Effector memory CD4-positive, alpha-beta T cell (primary cell): ENCODE measurements at regions not wholly inside any gene's neighbourhood (a gene's known extent, or its start where the extent isn't known, plus 50 kb on each side); places are given as distances from the start of the nearest gene placed in this dataset.

Experiments used
- DNase-seq, 3 donors: peaks; one replicate each; pipeline ENCODE4 v3.0.0-alpha.2; 2020
- H3K27ac ChIP-seq: 2 replicates; pipeline ENCODE4 v1.7.0; 2013; ENCODE audit warnings: mild to moderate bottlenecking, low read length, moderate library complexity; ENCODE audit not compliant: insufficient read depth, poor library complexity, severe bottlenecking
- H3K27me3 ChIP-seq: replicated peaks from 2 replicates; pipeline ENCODE4 v1.7.0; 2013; ENCODE audit warnings: mild to moderate bottlenecking, low read length; ENCODE audit not compliant: insufficient read depth, control insufficient read depth, poor library complexity, severe bottlenecking
- H3K36me3 ChIP-seq: 2 replicates; pipeline ENCODE4 v1.7.0; 2013; ENCODE audit warnings: mild to moderate bottlenecking, low read length, moderate library complexity; ENCODE audit not compliant: control insufficient read depth, insufficient read depth
- H3K4me1 ChIP-seq: 2 replicates; pipeline ENCODE4 v1.7.0; 2013; ENCODE audit warnings: low read length, mild to moderate bottlenecking; ENCODE audit not compliant: control insufficient read depth, insufficient read depth, poor library complexity, severe bottlenecking
- H3K4me3 ChIP-seq: 2 replicates; pipeline ENCODE4 v1.7.0; 2013; ENCODE audit warnings: low read length, low read depth, mild to moderate bottlenecking; ENCODE audit not compliant: insufficient read depth, poor library complexity, severe bottlenecking
- H3K9me3 ChIP-seq: 2 replicates; pipeline ENCODE4 v1.7.0; 2013; ENCODE audit warnings: mild to moderate bottlenecking, low read length, moderate library complexity; ENCODE audit not compliant: control insufficient read depth

DNA sequence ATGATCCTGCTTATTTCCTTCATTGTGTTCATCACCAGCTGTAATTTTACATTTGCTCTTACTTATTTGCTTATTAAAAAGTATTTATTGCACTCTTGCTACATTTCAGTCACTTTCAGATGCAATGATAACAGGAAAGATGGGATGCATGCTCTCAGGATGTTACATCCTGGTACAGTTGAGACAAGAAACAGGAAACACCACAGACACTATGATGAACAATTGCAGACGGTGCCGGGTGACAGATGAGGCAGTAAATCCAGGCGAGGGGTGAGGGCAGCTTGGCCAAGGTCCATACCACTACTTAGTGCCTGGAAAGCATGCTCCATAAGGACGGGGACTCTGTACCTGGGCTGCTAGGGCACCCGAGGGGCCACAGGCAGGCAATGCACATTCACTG, 156.6 kb upstream of the RAB4A start:
- H3K9me3 ChIP-seq: no peaks in the 10 kb centered on the region
- H3K36me3 ChIP-seq: no peaks in the 10 kb centered on the region
- H3K4me1 ChIP-seq: peaks cover 2% of the 10 kb centered on the region
- no peak overlapping the region for H3K4me3 ChIP-seq
- H3K27me3 ChIP-seq: no peaks in the 10 kb centered on the region
- H3K27ac ChIP-seq: no peak overlapping the region
- DNase-seq: no peak

DNA sequence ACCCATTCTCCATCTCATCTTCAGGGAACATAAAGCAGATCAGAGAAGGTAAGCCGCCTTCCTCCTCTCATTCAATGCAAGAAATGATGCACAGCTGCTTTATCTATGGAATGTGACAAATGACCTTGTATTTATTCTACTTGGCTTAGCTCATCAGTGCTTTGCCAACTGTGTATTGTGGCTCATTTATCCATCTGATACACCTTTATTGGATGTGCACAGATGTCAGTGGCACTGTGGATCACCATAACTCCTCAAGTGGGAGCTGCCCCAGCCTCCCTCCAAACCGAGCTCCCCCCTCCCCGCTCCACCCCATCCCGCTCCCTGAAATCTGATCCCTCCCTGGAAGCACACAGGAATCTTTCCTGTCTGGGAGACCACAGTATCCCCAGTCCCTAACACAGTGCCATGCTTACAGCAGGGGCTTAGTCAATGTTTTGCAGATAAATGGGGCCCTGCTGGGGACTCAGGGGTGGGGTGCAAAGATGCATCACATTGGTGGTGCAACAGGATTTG, 156.0 kb upstream of the RAB4A start:
- Histone ChIP-seq H3K4me1 (peaks cover 2% of the 10 kb centered on the region), H3K27ac (no peak overlapping the region), H3K4me3 (no peak overlapping the region), H3K27me3 (no peaks in the 10 kb centered on the region), H3K36me3 (no peaks in the 10 kb centered on the region), H3K9me3 (no peaks in the 10 kb centered on the region)
- DNase-seq: no peak

DNA sequence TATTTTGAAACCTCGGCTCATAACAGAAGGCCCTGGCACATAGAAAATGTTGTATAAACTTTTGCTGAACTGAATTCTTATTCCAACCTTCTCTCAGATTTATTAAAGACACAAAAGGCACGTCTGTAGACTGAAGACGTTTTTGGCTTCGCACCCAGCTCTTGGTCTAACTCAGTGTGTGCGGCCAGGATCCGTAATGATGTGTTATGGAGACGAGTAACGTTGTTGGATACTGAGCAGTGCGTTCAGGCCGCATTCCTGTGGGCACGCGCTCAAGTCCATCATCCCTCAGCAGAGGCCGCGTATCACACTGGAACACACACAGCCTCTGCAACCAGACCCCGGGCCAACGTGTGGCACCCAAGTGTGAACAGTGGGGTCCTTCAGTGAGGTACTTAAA, 154.8 kb upstream of the RAB4A start:
- H3K9me3 ChIP-seq: no peaks in the 10 kb centered on the region
- no peak overlapping the region for H3K27ac ChIP-seq
- H3K4me3 ChIP-seq: no peak overlapping the region
- DNase-seq: no peak
- H3K4me1 ChIP-seq: peaks cover 2% of the 10 kb centered on the region
- H3K27me3 ChIP-seq: no peaks in the 10 kb centered on the region
- H3K36me3 ChIP-seq: no peaks in the 10 kb centered on the region

DNA sequence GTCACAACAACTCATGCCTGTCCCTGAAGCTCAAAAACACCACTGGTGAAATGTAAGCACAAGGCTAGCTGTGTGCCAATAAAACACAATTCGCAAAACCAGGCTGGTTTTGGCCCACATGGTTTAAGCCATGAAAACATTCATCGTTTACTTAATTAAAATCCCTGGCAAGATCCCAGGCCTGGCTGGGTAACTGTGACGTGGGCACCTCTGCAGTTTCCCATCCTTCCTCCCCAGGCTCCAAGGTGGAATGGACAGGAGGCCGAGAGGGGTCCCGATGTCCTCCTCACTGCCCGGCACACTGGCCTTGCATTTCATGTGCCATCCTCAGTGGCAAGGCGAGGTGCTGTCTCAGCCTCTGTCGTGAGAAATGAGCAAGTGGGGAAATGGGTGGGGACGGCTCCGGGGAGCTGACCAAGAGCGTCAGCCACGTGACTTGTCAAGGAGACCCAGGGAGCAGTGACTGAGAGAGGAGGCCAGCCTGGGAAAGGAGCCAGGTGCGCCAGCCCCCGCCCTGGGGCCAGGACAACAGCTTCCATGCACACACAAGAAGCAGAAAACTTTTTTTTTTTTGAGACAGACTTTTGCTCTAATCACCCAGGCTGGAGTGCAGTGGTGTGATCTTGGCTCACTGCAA, 153.1 kb upstream of the RAB4A start:
- Histone ChIP-seq H3K27me3 (no peaks in the 10 kb centered on the region), H3K4me1 (peaks cover 2% of the 10 kb centered on the region), H3K27ac (no peak overlapping the region), H3K4me3 (no peak overlapping the region), H3K9me3 (no peaks in the 10 kb centered on the region), H3K36me3 (no peaks in the 10 kb centered on the region)
- no peak for DNase-seq

DNA sequence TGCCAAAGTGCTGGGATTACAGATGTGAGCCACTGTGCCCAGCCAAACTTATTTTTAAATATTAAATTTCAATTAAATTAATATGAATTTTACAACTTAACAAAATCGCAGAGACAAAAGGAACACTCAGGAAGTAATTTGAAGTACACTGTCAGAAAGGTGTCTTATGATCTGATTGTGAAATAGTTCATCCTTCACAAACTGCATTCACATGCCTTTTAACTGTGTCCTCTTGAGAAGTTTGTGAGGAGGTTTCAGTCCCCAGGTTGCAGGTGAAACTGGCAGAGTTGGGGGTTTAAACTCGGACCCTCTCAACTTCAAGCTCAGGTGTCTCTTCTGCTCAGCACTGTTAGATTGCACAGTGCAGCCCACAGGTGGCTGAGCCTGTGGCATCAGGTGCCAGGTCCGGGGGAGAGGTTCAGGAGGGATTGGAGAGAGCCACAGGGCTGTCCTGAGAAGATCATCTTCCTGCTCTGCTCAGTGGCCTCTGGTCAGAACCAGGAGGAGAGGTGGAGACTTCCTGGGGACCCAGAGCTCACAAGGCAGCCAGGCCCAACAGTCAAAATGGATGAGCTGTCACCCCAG, 152.3 kb upstream of the RAB4A start:
- H3K27me3 ChIP-seq: no peaks in the 10 kb centered on the region
- no peak overlapping the region for H3K27ac ChIP-seq
- H3K4me3 ChIP-seq: no peak overlapping the region
- H3K4me1 ChIP-seq: peaks cover 2% of the 10 kb centered on the region
- no peaks in the 10 kb centered on the region for H3K9me3 ChIP-seq
- no peak for DNase-seq
- no peaks in the 10 kb centered on the region for H3K36me3 ChIP-seq

DNA sequence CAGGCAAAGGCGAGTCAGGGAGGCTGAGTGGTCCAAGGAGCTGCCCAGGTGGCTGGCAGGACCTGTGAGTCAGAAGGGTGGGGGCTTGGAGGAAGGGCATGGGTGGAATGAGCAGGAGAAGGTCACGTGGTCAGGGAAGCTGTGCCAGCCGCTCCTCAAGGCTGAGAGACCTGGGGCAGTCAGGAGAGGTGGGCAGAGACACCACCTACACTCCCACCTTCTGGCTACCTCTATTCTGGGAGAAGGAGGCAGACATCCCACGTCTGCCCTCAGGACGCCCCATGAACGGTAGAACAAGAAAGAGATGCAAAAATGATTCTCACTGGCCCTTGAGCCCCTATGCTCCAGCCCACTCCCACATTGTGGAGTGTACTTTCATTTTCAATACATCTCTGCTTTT, 151.8 kb upstream of the RAB4A start:
- H3K4me1 ChIP-seq: peaks cover 2% of the 10 kb centered on the region
- H3K36me3 ChIP-seq: no peaks in the 10 kb centered on the region
- no peaks in the 10 kb centered on the region for H3K9me3 ChIP-seq
- H3K4me3 ChIP-seq: no peak overlapping the region
- no peak for DNase-seq
- no peak overlapping the region for H3K27ac ChIP-seq
- no peaks in the 10 kb centered on the region for H3K27me3 ChIP-seq

DNA sequence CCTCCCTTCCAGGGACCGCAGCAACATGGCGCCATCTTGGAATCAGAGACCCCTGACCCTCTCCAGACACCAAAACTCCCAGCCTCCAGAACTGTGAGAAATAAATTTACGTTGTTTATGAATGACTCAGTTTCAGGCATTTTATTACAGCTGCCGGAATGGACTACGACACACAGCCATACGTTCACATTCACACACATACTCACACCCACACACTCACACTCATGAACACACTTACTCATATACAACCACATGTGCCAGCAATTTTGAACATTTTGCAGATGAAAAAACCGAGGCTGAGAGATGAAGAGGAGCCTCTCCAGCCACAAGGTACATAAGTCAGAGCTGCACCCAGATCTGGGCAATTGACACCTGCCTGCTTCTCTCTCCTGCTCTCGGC, 151.0 kb upstream of the RAB4A start:
- Histone ChIP-seq H3K4me3 (no peak overlapping the region), H3K9me3 (no peaks in the 10 kb centered on the region), H3K36me3 (no peaks in the 10 kb centered on the region), H3K4me1 (no peaks in the 10 kb centered on the region), H3K27me3 (no peaks in the 10 kb centered on the region), H3K27ac (no peak overlapping the region)
- no peak for DNase-seq

DNA sequence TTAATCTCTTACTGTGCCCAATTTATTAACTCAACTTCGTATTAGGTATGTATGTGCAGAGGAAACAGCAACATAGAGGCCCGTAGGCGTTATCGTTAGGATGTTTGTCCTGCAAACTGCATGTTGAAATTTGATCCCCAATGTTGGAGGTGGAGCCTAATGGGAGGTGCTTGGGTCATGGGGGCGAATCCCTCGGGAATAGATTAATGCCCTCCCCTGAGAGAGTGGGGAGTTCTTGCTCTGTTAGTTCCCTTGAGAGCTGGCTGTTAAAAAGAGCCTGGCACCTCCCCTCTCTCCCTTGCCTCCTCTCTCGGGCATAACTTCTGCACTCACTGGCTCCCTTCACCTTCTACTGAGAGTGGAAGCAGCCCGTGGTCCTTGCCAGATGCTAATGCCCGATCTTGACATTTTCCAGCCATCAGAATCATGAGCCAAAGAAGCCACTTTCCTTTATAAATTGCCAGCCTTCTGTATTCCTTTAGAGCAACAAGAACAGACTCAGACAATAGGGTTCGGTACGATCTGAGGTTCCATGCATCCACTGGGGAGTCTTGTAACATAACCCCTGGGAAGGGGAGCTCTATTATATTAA, 149.0 kb upstream of the RAB4A start:
- Histone ChIP-seq H3K27me3 (no peaks in the 10 kb centered on the region), H3K9me3 (no peaks in the 10 kb centered on the region), H3K27ac (no peak overlapping the region), H3K4me1 (no peaks in the 10 kb centered on the region), H3K4me3 (no peak overlapping the region), H3K36me3 (no peaks in the 10 kb centered on the region)
- DNase-seq: no peak

DNA sequence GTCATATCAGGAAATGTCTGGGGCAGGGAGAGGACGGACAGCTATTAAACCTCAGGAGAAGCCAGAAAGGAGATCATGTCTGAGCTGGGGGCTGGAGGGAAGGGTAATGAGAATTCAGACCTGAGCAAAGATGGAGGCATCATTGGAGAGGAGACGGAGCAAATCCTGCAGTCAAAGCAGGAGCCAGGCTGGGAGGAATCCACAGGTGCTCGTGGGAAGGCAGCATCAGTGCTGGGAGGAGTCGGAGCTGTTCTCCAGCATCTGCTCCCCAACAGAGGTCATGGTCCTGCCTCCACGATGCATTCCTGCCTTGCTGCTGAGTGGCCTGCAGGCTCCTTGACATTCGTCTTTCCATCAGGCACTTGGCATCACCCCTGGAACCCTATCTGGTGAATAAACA, 148.3 kb upstream of the RAB4A start:
- Histone ChIP-seq H3K4me3 (no peak overlapping the region), H3K27me3 (no peaks in the 10 kb centered on the region), H3K4me1 (no peaks in the 10 kb centered on the region), H3K9me3 (no peaks in the 10 kb centered on the region), H3K36me3 (no peaks in the 10 kb centered on the region), H3K27ac (no peak overlapping the region)
- no peak for DNase-seq

DNA sequence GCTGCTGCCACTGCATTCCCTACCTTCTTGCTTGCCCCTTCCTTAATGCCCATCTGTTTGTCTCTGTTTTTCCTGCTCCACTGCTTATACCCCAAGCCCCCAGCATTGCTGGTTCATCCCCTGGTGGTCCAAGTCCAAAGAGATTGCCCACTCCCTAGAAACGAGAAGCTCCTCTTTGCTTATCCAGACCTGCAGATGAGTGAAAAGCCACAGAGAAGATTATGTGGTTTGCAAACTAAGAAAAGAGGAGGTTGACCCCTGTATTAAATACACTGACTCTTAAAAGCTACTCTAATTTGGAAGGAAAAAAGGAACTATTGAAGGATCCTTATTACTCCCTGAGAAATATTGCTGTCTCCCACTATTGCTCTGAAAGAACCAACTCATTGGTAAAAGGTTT, 146.8 kb upstream of the RAB4A start:
- DNase-seq: no peak
- H3K4me1 ChIP-seq: peaks cover 4% of the 10 kb centered on the region
- H3K9me3 ChIP-seq: no peaks in the 10 kb centered on the region
- H3K27ac ChIP-seq: no peak overlapping the region
- H3K4me3 ChIP-seq: no peak overlapping the region
- no peaks in the 10 kb centered on the region for H3K27me3 ChIP-seq
- H3K36me3 ChIP-seq: no peaks in the 10 kb centered on the region
